Fibroblast of lung (primary cell): ENCODE measurements at regions not wholly inside any gene's neighbourhood (a gene's known extent, or its start where the extent isn't known, plus 50 kb on each side); places are given as distances from the start of the nearest gene placed in this dataset.

Source experiments
- DNase-seq, 2 donors: peaks; one replicate each; pipeline versions ENCODE4 v3.0.0 to v3.0.0-alpha.2; 2010; ENCODE audit warnings: low read depth in 2 of 2
- H2AFZ ChIP-seq: 2 replicates; pipeline ENCODE4 v1.5.1; 2012; ENCODE audit warnings: low read length, control low read depth, inconsistent platforms
- H3K27ac ChIP-seq: 2 replicates; pipeline ENCODE4 v1.5.1; 2011; ENCODE audit warnings: low read length, control low read depth; ENCODE audit not compliant: insufficient read depth
- H3K27me3 ChIP-seq: 2 replicates; pipeline ENCODE4 v1.5.1; 2011; ENCODE audit warnings: mild to moderate bottlenecking, low read length; ENCODE audit not compliant: control insufficient read depth, insufficient read depth
- H3K36me3 ChIP-seq: 2 replicates; pipeline ENCODE4 v1.5.1; 2011; ENCODE audit warnings: low read length; ENCODE audit not compliant: control insufficient read depth, insufficient read depth
- H3K4me1 ChIP-seq: 2 replicates; pipeline ENCODE4 v1.5.1; 2011; ENCODE audit warnings: low read length; ENCODE audit not compliant: control insufficient read depth, insufficient read depth; ENCODE audit errors: extremely low read depth
- H3K4me2 ChIP-seq: 2 replicates; pipeline ENCODE4 v1.5.1; 2011; ENCODE audit warnings: low read length, control low read depth; ENCODE audit not compliant: insufficient read depth; ENCODE audit errors: extremely low read depth
- H3K4me3 ChIP-seq, 4 experiments: fragments of 200-600 bp in 1 of 4; sonication (generic) in 1 of 4; replicated peaks in 1 of 4; 2 replicates each; pipeline ENCODE4 v1.5.1; 2011 to 2016; ENCODE audit warnings: low read length in 4 of 4, low read depth in 3 of 4, mild to moderate bottlenecking in 3 of 4, control low read depth in 2 of 4, inconsistent platforms in 1 of 4, mixed read lengths in 1 of 4; ENCODE audit not compliant: insufficient read depth in 1 of 4; ENCODE audit errors: control extremely low read depth in 1 of 4
- H3K79me2 ChIP-seq: 2 replicates; pipeline ENCODE4 v1.5.1; 2012; ENCODE audit warnings: mild to moderate bottlenecking, low read length, inconsistent platforms; ENCODE audit not compliant: control insufficient read depth, insufficient read depth
- H3K9ac ChIP-seq: 2 replicates; pipeline ENCODE4 v1.5.1; 2011; ENCODE audit warnings: mild to moderate bottlenecking, low read length, control low read depth; ENCODE audit not compliant: insufficient read depth
- H3K9me3 ChIP-seq: 2 replicates; pipeline ENCODE4 v1.5.1; 2012; ENCODE audit warnings: low read depth, low read length; ENCODE audit not compliant: control insufficient read depth, insufficient read depth
- H4K20me1 ChIP-seq: 2 replicates; pipeline ENCODE4 v1.5.1; 2011; ENCODE audit warnings: low read length; ENCODE audit not compliant: control insufficient read depth, insufficient read depth; ENCODE audit errors: extremely low read depth
- EZH2 ChIP-seq: IDR thresholded peaks from 2 replicates; pipeline ENCODE4 v1.5.1; 2012; ENCODE audit warnings: low read length, control low read depth, mild to moderate bottlenecking; ENCODE audit errors: missing control alignments
- TF ChIP-seq, protein P1 (sequence below), 2 donors: IDR thresholded peaks in 1 of 2; conservative IDR thresholded peaks in 1 of 2; 1 replicate in 1 of 2; 2 replicates in 1 of 2; pipeline ENCODE4 v1.5.1; 2011 to 2012; ENCODE audit warnings: low read length in 2 of 2, control low read depth in 1 of 2, inconsistent platforms in 1 of 2, low read depth in 1 of 2, mild to moderate bottlenecking in 1 of 2

DNA sequence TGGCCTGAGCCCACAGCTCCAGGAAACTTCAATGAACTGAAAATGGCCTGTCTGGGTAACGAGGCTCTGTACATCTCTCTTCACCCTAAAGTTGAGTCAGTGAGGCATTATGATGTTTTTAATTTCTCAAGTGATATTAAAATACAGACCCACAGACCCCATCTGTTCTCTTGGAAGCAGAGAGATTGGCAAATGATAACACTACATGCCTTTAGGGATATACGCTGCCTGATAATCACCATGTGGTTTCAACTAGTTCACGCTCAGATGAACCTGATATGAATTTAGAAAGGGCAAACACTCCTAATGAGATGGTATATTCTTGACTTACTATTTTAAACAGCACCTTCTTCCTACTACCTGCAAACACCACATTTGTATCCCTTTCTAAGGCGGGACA lies 127.5 kb downstream of the RFC3 start:
- H3K9me3 ChIP-seq, result no peaks in the 10 kb centered on the region
- H3K9ac ChIP-seq, result no peak overlapping the region
- no peak overlapping the region for H2AFZ ChIP-seq
- H3K27ac ChIP-seq, result no peak overlapping the region
- no peaks in the 10 kb centered on the region for H3K79me2 ChIP-seq
- H3K4me2 ChIP-seq, result no peak overlapping the region
- no peaks in the 10 kb centered on the region for H4K20me1 ChIP-seq
- DNase-seq, result peak in 1 of 2 donors; percentile 22
- no peaks in the 10 kb centered on the region for H3K36me3 ChIP-seq
- TF ChIP-seq, protein P1, sequence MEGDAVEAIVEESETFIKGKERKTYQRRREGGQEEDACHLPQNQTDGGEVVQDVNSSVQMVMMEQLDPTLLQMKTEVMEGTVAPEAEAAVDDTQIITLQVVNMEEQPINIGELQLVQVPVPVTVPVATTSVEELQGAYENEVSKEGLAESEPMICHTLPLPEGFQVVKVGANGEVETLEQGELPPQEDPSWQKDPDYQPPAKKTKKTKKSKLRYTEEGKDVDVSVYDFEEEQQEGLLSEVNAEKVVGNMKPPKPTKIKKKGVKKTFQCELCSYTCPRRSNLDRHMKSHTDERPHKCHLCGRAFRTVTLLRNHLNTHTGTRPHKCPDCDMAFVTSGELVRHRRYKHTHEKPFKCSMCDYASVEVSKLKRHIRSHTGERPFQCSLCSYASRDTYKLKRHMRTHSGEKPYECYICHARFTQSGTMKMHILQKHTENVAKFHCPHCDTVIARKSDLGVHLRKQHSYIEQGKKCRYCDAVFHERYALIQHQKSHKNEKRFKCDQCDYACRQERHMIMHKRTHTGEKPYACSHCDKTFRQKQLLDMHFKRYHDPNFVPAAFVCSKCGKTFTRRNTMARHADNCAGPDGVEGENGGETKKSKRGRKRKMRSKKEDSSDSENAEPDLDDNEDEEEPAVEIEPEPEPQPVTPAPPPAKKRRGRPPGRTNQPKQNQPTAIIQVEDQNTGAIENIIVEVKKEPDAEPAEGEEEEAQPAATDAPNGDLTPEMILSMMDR (conservative IDR thresholded peaks at IDR 0.05 in 1 of 2, IDR thresholded peaks at IDR 0.05 in 1 of 2; ENCODE audit: low read depth in 1 of 2, low read length in 2 of 2), result no peak
- no peak for TF ChIP-seq EZH2
- no peaks in the 10 kb centered on the region for H3K4me1 ChIP-seq
- H3K27me3 ChIP-seq, result no peaks in the 10 kb centered on the region
- no peak overlapping the region for H3K4me3 ChIP-seq

DNA sequence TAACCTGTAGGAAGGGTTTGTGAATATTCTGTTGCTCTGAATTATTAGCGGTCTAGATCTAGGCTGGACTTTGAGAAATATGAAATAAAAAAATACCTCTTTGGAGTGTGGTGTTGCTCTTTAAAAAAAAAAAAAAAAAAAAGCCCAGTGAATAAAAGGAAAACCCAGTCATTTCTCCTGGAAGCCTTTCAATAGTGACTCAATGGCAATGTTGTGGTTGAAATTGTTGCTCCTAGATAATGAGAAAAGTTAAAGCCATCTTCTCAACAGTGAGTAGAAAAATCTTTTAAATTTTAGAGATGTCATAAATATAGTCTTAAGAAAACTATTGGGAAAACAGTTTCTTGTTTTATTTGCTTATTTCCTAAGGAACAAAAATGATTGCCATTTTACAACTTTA lies 135.3 kb downstream of the RFC3 start:
- H3K4me1 ChIP-seq, result no peaks in the 10 kb centered on the region
- no peaks in the 10 kb centered on the region for H3K36me3 ChIP-seq
- no peak overlapping the region for H3K9ac ChIP-seq
- H3K79me2 ChIP-seq, result no peaks in the 10 kb centered on the region
- no peak overlapping the region for H3K27ac ChIP-seq
- H3K4me3 ChIP-seq, result no peak overlapping the region
- H2AFZ ChIP-seq, result no peak overlapping the region
- peak; percentile 32 to 83 for DNase-seq
- H3K4me2 ChIP-seq, result no peak overlapping the region
- H3K27me3 ChIP-seq, result no peaks in the 10 kb centered on the region
- no peak for TF ChIP-seq EZH2
- TF ChIP-seq, protein P1 (conservative IDR thresholded peaks at IDR 0.05 in 1 of 2, IDR thresholded peaks at IDR 0.05 in 1 of 2; ENCODE audit: low read depth in 1 of 2, low read length in 2 of 2), result no peak
- no peaks in the 10 kb centered on the region for H4K20me1 ChIP-seq
- H3K9me3 ChIP-seq, result no peaks in the 10 kb centered on the region

DNA sequence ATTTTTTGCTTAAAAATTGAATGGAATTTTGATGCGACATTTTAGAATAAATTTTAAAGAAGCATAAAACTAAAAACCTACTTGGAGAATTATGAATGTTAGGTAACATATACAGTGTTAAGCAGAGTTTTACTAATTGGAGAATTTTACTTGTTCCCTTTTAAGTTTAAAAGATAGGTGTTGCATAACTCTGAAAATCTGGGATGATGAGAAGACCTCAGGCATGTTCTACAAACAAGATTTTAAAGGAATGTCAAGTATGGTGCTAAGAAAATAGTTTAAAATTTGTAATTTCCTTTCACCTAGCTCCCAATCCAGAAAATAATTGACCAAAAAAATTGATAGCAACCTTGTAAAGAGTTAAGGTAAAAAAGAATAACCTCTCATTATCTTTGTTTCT lies 135.8 kb downstream of the RFC3 start:
- DNase-seq, result peak in 1 of 2 donors; percentile 52
- TF ChIP-seq, protein P1 (conservative IDR thresholded peaks at IDR 0.05 in 1 of 2, IDR thresholded peaks at IDR 0.05 in 1 of 2; ENCODE audit: low read depth in 1 of 2, low read length in 2 of 2), result no peak
- no peak for TF ChIP-seq EZH2
- Histone ChIP-seq H4K20me1 (no peaks in the 10 kb centered on the region), H3K36me3 (no peaks in the 10 kb centered on the region), H3K4me2 (no peak overlapping the region), H3K27ac (no peak overlapping the region), H3K79me2 (no peaks in the 10 kb centered on the region), H3K4me3 (no peak overlapping the region), H3K9ac (no peak overlapping the region), H3K4me1 (no peaks in the 10 kb centered on the region), H3K27me3 (no peaks in the 10 kb centered on the region), H2AFZ (no peak overlapping the region), H3K9me3 (no peaks in the 10 kb centered on the region)
